ENCODE measurements at regions not wholly inside any gene's neighbourhood (a gene's known extent, or its start where the extent isn't known, plus 50 kb on each side); places are given as distances from the start of the nearest gene placed in this dataset.

DNA sequence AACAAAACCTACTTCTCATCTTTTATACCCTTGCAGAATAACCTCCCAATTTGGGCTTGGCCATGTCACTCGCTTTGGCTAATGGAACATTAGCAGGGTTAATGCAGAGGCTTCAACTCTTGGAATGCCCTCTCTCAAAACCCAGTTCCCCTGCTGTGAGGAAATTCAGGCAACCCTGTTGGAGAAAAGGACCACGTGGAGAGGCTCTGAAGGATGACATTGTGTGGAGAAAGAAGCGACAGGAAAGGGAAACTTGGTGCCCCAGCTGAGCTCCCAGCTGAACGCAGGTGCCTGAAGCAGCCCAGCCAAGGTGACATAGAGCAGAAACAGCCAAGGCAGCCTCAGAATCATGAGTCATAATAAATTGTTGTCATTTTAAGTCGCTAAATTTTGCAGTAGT lies 214.2 kb upstream of the GHITM start:
- ATAC-seq (ENCODE audit: low FRiP score) (no peak), DNase-seq (ENCODE audit: low spot score) (no peak)
- TF ChIP-seq, protein P1, sequence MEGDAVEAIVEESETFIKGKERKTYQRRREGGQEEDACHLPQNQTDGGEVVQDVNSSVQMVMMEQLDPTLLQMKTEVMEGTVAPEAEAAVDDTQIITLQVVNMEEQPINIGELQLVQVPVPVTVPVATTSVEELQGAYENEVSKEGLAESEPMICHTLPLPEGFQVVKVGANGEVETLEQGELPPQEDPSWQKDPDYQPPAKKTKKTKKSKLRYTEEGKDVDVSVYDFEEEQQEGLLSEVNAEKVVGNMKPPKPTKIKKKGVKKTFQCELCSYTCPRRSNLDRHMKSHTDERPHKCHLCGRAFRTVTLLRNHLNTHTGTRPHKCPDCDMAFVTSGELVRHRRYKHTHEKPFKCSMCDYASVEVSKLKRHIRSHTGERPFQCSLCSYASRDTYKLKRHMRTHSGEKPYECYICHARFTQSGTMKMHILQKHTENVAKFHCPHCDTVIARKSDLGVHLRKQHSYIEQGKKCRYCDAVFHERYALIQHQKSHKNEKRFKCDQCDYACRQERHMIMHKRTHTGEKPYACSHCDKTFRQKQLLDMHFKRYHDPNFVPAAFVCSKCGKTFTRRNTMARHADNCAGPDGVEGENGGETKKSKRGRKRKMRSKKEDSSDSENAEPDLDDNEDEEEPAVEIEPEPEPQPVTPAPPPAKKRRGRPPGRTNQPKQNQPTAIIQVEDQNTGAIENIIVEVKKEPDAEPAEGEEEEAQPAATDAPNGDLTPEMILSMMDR (IDR thresholded peaks at IDR 0.05): no peak

GRCh38 chr10:83926606-83927005 lies 212.7 kb upstream of the GHITM start:
- DNase-seq (ENCODE audit: low spot score): no peak
- TF ChIP-seq, protein P1 (IDR thresholded peaks at IDR 0.05): no peak
- ATAC-seq (ENCODE audit: low FRiP score): no peak

DNA sequence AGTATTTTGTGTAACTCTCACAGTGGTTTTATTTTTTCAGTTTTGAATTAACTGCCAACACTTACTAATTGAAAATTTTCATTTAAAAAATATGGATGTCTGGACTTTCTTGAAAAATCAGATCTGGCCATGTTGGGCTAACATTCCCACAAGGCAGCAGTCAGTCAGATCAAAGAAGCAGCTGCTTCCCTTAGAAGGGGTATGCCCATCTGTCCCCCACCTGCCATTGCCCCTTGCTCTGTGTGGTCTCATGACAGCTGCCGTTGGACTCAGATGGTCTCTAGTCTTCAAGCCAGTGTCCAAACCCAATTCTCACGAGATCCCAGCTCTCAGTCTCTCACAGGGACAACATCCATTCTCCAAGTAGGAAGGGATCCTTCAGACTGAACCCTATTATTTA lies 212.1 kb upstream of the GHITM start:
- TF ChIP-seq, protein P1 (IDR thresholded peaks at IDR 0.05): no peak
- DNase-seq (ENCODE audit: low spot score) (no peak), ATAC-seq (ENCODE audit: low FRiP score) (no peak)

DNA sequence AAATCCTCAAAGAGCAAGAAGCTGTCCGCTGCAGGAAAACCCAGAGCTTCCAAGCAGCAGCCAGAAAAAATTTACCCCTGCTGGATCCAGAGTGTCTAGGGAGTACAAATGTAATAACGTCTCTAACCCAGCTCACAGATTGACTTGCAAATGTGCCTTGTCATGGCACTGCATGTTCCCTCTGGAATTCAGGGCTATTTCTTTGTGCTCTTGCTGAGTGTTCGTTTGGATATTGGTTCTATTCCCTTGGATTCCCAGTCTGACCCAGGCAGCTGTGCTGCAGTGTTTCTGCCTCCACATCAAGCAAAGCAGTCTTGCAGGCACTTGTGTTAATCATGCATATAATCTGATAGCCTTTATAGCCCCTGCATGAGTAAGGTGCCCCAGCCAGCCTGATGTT lies 209.9 kb upstream of the GHITM start:
- DNase-seq (ENCODE audit: low spot score) (no peak), ATAC-seq (ENCODE audit: low FRiP score) (no peak)
- TF ChIP-seq, protein P1 (IDR thresholded peaks at IDR 0.05): no peak

GRCh38 chr10:83931669-83932068 lies 207.6 kb upstream of the GHITM start:
- TF ChIP-seq, protein P1 (IDR thresholded peaks at IDR 0.05): no peak
- ATAC-seq (ENCODE audit: low FRiP score) (no peak), DNase-seq (ENCODE audit: low spot score) (no peak)

- DNase-seq (ENCODE audit: low spot score) (no peak), ATAC-seq (ENCODE audit: low FRiP score) (no peak)
- TF ChIP-seq, protein P1 (IDR thresholded peaks at IDR 0.05): no peak
Measured at GRCh38 chr10:83932245-83932644, 207.1 kb upstream of the GHITM start.

GRCh38 chr10:83934062-83934461 lies 205.2 kb upstream of the GHITM start:
- TF ChIP-seq, protein P1 (IDR thresholded peaks at IDR 0.05): no peak
- no peak for DNase-seq (ENCODE audit: low spot score)
- ATAC-seq (ENCODE audit: low FRiP score): no peak
